ENCODE measurements at regions not wholly inside any gene's neighbourhood (a gene's known extent, or its start where the extent isn't known, plus 50 kb on each side); places are given as distances from the start of the nearest gene placed in this dataset.

DNA sequence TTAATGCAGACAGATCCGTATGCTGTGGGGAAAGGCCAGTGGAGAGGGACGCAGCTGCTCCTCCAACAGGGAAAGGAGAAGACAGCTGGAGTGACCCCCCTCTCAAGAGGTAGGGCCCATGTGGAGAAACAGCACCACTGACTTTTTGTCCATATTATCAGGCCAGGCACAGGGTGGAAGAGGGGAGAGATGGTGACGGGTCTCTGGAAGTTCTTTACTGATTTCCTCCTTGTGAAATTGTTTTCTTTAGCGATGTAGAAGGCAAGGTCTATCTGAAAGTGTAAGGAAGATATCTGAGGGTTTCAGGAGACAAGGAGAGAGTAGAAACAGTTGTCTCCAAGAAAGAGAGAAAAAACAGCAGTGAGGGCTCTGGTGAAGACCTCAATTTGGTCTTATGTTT lies 338.8 kb downstream of the VPS13C start (continued):
- TF ChIP-seq, protein P1, sequence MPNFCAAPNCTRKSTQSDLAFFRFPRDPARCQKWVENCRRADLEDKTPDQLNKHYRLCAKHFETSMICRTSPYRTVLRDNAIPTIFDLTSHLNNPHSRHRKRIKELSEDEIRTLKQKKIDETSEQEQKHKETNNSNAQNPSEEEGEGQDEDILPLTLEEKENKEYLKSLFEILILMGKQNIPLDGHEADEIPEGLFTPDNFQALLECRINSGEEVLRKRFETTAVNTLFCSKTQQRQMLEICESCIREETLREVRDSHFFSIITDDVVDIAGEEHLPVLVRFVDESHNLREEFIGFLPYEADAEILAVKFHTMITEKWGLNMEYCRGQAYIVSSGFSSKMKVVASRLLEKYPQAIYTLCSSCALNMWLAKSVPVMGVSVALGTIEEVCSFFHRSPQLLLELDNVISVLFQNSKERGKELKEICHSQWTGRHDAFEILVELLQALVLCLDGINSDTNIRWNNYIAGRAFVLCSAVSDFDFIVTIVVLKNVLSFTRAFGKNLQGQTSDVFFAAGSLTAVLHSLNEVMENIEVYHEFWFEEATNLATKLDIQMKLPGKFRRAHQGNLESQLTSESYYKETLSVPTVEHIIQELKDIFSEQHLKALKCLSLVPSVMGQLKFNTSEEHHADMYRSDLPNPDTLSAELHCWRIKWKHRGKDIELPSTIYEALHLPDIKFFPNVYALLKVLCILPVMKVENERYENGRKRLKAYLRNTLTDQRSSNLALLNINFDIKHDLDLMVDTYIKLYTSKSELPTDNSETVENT (CRISPR knock-in tag; IDR thresholded peaks at IDR 0.05) = no peak
- TF ChIP-seq ZNF3 (CRISPR knock-in tag; IDR thresholded peaks at IDR 0.05) (no peak), RBM22 (IDR thresholded peaks at IDR 0.05; ENCODE audit: low read depth, low read length, poor library complexity, severe bottlenecking) (no peak), SMARCC2 (IDR thresholded peaks at IDR 0.05; ENCODE audit: low read depth) (no peak), ZNF717 (CRISPR knock-in tag; IDR thresholded peaks at IDR 0.05) (no peak)

DNA sequence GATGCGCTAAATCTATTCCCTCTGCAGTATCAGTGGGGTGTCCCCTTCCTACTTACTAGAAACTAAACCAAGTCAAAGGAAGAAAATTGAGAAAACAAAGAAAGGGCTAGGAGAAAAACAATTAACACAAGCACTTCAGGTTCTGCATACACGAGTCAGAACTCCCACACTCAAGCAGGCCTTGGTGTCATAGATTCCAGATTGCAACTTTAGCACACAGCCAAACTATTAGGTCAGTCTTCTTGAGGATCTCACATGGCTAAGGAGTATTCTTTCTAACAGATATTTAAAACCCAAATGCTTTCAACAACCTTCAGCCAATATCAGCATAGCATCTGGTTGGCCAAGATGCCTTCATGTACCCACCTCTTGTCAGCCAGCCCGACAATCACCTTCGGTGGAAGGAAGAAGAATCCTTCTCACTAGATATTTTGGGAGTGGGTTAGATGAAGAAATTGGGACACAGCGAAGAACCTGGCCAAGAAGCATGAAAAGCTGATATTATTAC lies 340.0 kb downstream of the VPS13C start:
- H4K20me1 ChIP-seq (replicated peaks; ENCODE audit: control insufficient read depth, insufficient read depth, low read length) = no peaks in the 10 kb centered on the region
- H3K9me1 ChIP-seq (ENCODE audit: control insufficient read depth, insufficient read depth, low read length) = no peaks in the 10 kb centered on the region
- no peak overlapping the region for H3K4me2 ChIP-seq (ENCODE audit: insufficient read depth, low read length)
- H2AFZ ChIP-seq (ENCODE audit: low read depth, low read length) = no peak overlapping the region
- FAIRE-seq = no peak
- H3K9ac ChIP-seq (ENCODE audit: insufficient read depth in 1 of 2, low read depth in 2 of 2, low read length in 2 of 2) = no peak overlapping the region
- intact Hi-C loops (cut with micrococcal nuclease) = no loop called here
- peaks cover 4% of the 10 kb centered on the region in 2 experiments; a peak in 2 of 5 replicates for H3K27me3 ChIP-seq (ENCODE audit: control insufficient read depth in 2 of 2, insufficient read depth in 2 of 2, low read length in 2 of 2)
- WGBS (ENCODE audit: insufficient coverage, low coverage, missing lambda C conversion rate) = 2% methylated on average over 5 of the region's 5 CpGs
- BruUV-seq (replicated peaks) = no TSS peak
- no peaks in the 10 kb centered on the region for H3K79me2 ChIP-seq (ENCODE audit: control insufficient read depth, insufficient read depth, low read length)
- no peak overlapping the region for H3K27ac ChIP-seq (ENCODE audit: extremely low read depth, low read depth, low read length)
- CTCF ChIA-PET (ENCODE audit: low intra/inter-chr PET ratio) = no interaction called here
- TF ChIP-seq, protein P2, sequence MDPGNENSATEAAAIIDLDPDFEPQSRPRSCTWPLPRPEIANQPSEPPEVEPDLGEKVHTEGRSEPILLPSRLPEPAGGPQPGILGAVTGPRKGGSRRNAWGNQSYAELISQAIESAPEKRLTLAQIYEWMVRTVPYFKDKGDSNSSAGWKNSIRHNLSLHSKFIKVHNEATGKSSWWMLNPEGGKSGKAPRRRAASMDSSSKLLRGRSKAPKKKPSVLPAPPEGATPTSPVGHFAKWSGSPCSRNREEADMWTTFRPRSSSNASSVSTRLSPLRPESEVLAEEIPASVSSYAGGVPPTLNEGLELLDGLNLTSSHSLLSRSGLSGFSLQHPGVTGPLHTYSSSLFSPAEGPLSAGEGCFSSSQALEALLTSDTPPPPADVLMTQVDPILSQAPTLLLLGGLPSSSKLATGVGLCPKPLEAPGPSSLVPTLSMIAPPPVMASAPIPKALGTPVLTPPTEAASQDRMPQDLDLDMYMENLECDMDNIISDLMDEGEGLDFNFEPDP (CRISPR knock-in tag; IDR thresholded peaks at IDR 0.05) = no peak
- TF ChIP-seq, protein P3, sequence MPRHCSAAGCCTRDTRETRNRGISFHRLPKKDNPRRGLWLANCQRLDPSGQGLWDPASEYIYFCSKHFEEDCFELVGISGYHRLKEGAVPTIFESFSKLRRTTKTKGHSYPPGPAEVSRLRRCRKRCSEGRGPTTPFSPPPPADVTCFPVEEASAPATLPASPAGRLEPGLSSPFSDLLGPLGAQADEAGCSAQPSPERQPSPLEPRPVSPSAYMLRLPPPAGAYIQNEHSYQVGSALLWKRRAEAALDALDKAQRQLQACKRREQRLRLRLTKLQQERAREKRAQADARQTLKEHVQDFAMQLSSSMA (CRISPR knock-in tag; IDR thresholded peaks at IDR 0.05) = no peak
- no peaks in the 10 kb centered on the region for H3K9me3 ChIP-seq (replicated peaks; ENCODE audit: control insufficient read depth, insufficient read depth, low read depth, low read length)
- DNase-seq (ENCODE audit: extremely low read depth in 1 of 4, low spot score in 3 of 4) = no peak
- no peaks in the 10 kb centered on the region for H3K36me3 ChIP-seq (ENCODE audit: control insufficient read depth, insufficient read depth, low read length)
- no peaks in the 10 kb centered on the region for H3K4me1 ChIP-seq (replicated peaks in 1 of 2; ENCODE audit: control insufficient read depth in 2 of 2, insufficient read depth in 2 of 2, low read length in 2 of 2)
- in situ Hi-C loops (cut with MboI) = no loop called here
- H3K4me3 ChIP-seq = no peak overlapping the region
- no peak for ATAC-seq
- POLR2A ChIA-PET = no interaction called here

Measured in K562 (cell line).